NCI-H187 treated with DMSO at 0.1 percent for 48 hours (cell line): ENCODE measurements at regions not wholly inside any gene's neighbourhood (a gene's known extent, or its start where the extent isn't known, plus 50 kb on each side); places are given as distances from the start of the nearest gene placed in this dataset.
"Not testable (repeated sequence)": the region's sequence is repeated elsewhere in the genome, so short reads cannot be mapped to it uniquely, and the experiment has no call there.

Experiments used
- DNase-seq: peaks from one replicate; lab custom pipeline; 2025; lab: John Stamatoyannopoulos, UW

DNA sequence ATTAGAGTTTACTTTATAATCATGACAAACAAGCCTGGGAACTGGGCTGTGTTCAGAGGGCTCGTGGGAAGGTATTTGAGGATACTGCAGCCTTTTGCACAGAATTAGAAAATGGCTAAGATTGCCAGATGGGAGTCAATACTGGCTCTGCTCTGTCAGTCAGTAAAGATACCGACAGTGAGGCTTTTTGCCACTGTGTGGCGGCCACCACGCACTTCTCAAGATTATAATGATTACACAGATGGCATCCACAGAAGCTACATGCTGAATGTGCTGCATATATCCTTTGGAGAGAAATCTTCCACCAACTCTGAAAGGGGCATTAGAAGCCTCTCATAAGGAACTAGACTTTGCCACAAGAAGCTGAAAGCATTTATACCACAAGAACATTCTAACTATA is 213.4 kb upstream of the PTBP2 start:
- no peak for DNase-seq

DNA sequence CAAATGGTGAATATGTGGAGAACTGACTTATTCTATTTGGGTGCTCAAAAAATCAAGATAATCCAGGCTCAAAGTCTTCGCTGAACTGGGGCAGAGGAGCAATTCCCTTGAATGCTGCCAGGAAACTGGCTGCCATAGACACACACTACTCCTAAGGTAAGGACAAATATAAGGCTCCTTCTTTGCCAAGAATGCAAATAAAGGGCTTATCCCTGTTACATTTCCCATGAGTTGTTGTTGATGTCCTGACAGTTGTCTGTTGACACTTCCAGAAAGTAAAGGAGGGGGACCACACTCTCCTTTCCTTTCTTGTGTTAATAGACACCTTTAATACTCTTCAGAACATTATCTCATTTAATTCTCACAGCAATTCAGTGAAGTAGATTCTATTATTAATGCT is 212.2 kb upstream of the PTBP2 start:
- DNase-seq, result no peak

DNA sequence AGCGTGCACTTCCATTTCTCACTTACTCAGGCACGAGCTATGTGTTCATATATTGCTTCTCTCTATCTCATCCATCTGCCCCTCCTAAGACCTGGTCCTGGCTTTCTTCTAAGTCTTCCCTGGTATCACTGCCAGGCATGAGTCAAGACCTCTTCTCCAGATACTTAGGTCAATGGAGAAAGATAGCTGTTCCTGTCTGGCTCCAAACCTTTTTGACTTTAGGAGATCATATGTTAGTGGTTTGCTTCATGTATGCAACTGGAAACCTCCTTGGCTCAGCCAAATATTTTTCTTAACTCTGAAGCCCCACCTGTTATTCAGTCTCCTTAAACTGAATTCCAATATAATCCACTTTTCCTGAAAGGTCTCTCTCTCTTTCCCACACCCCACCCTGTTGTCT is 211.6 kb upstream of the PTBP2 start:
- DNase-seq, result no peak

DNA sequence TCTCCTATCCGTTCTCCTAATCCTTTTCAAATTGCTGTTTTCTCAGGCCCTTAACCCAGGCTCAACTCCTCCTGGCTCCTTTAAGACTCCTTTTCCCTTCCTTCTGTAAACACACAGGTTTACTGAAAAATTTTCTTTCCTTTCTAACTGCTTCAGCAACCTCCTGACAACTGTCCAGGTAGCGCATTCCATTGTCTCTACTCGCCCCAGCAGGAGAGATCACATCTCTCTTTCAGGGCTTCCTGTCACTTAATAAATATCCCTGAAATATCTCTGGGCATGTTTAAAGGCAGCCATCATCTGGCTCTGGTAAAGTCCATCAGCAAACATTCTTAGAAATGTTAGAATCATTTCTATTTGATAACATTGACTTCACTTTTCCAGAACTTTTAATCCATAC is 211.2 kb upstream of the PTBP2 start:
- DNase-seq, result no peak

DNA sequence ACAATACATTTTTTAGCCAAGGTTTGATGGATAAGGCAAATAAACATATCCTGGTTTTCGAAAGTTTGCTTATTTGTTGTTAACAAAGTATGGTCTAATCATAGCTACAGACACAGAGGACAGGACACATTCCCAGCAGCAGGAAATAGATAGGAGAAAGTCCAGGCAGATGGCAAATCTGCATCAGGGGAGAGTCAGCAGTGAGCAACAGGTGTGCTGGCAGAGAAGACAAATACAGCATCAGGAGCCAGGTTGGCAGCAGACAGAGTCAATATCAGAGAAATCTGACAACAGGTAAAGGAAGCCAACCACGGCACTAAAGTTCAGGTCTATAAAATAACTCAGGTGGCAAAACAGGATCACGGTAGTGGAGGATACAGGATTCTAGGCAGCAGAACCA is 210.7 kb upstream of the PTBP2 start:
- peak; percentile 2 for DNase-seq

DNA sequence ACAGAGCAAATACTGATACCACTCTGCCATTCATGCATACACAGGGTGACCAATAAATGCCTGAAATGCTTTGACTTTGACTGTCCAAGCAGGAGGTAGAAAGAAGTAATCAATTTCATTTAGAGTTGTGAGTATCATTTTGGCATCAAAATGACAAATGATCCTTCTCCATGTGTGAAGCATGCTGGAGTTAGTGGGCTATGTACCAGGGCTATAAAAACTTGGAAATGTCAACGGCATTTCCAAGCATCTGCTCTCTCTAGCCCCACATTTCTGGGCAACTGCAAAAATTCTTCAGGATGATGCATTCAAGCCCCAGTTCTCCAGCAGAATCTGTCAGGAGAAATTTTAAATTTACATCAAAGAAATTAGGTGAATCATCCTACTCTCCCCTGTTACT is 208.4 kb upstream of the PTBP2 start:
- no peak for DNase-seq

DNA sequence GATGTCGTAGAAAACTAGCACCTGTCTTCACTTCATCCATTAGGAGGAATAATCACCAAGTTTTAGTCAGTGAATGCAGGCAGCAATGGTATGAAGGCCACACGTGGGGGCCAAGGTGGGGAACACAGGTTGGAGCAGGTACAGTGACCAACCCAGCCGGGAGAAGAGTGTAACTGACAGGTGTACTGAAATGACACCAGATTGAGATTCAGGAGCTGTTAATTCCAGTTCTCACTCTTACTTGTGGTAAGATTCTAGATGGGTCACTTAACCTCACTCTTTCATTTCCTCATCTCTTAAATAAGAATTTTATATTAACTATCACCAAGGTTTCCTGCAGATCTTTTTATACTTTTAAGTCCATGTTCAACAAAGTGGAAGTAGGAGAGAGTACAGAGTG is 206.2 kb upstream of the PTBP2 start:
- no peak for DNase-seq

DNA sequence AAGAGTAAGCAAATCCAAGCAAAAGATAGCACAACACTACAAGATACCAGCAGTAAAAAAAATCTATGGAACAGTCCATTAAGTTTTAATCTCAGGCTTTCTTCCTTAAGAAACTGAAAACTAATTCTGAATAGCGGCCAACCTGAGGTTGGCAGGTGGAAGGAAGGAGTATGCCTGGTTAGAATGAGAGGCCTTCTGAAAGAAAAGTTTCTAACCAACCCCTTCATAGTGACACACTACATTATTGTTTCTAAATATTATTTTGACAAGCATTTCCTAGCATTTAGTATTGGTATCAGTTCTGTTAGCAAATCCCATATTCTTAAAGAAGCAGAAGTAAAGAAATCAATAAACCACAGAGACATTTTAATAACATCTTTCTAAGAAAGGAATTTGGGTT is 205.7 kb upstream of the PTBP2 start:
- DNase-seq, result no peak

DNA sequence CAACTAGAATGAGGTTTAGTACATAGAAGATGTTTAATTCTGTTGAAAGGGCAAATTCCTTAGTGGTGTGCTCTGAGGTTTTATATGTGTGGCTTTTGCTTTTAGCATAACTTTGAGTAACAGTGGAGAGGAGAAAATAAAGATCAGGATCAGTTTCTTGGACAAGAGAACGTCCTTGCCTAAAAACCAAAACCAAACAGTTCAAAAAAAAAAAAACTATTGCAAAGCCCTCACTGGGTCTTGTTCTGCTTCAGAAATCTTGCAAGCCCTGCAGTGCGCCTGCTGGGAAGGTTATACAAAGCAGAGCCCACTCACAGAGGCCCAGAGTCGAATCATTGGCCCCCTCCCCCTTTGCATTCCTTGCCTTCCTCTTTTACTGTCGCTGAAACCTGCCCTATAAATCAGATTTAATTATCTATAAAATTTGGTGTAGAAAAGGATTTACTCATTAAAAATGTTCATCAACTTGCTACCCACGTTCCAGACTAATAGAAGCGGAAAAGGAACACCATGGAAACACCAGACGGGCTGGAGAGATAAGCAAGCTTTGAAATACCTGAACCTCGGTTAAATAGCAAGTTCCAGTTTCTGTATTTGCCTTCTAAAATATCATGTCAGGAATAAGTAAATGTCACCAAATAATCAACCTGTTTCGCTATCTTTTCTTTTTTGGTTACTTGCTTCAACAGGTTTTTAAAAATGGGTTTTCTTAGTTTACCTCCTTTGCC is 201.6 kb upstream of the PTBP2 start:
- DNase-seq, result no peak

DNA sequence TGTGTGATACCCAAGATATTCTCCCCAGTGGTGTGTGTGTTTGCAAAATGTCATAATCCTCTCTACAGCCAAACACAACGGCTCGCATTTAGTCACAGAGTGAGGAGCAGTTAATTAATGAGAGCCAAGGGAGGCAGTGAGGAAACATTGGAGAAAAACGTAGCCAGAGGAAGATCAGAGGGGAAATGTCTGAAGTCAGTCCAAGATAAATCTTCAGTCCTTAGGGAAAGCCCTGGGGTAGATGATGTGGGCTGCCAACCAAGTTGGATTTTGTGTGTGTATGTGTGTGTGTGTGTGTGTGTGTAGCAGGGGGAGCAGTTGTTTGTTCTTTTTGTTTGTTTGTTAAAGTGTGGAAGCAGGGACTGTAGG is 201.0 kb upstream of the PTBP2 start:
- no peak for DNase-seq

DNA sequence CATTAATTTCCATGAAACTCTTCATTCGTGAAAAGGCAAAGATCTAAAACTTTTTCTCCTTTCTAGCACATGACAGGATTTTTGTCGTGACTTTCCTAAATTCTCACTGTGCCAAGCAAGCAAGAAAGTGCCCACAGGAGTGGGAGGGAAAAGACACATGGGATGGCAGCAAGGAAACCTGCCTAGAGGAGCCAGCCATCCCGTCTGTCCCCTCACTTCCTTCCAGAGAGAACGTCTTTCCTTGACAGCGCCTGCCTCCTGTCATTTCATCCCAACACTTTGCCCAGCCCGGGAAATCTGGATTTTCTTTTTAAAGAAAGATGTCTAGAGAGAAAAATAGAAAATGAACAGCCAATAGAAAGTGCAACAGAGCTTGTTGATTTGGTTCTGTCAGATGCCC is 200.6 kb upstream of the PTBP2 start:
- no peak for DNase-seq

DNA sequence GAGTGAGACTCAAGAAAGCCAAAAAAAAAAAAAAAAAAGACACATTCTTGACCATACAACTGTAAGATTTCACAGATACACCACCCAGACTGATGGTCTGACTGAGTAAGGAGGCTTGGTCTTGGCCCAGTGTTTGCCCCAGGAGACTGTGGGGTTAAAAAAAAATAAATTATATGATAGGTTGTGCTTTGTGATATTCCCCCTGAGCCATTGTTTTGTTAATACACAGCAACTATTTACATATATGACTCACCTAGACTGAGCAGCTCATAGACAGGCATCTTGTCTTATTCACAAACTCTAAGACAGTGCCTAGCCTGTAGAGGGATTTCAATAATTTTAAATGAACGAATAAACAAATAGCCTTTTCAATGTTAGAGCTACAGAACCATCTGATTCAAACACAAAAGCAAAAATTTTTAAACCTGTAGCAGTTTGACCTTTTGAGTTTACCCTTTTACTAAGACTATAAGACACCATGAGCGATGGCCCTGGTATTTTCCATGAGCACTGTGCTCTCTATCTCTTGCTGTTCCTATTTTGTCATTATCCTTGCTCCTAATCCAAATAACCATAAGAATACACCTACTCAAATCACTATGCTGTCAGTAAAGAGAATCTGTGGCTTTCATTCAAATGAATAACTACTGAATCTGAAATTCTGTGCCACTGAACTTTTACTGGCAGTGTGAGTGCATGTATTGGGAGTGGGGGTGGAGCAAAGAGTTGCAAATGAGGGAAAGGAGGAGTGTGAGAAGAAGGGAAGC is 199.4 kb upstream of the PTBP2 start:
- no peak for DNase-seq

DNA sequence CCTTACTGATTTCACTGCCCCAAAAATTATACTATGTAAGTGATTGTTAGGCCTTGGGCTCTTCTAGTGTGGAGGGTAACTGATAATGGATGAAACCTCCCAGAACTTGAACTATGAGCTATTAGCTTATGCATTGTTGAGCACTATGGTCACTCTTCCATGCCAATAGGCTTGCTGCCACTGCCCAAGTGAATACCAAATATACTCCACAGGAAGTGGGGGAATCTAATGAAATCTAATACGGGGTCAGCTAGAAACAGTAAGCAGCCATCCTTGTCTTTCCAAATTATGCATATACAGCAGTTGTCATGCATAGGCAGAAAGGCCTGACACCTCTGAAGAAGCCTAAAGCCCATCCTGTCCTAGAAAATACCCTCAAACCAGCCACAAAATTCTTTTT is 198.7 kb upstream of the PTBP2 start:
- no peak for DNase-seq

DNA sequence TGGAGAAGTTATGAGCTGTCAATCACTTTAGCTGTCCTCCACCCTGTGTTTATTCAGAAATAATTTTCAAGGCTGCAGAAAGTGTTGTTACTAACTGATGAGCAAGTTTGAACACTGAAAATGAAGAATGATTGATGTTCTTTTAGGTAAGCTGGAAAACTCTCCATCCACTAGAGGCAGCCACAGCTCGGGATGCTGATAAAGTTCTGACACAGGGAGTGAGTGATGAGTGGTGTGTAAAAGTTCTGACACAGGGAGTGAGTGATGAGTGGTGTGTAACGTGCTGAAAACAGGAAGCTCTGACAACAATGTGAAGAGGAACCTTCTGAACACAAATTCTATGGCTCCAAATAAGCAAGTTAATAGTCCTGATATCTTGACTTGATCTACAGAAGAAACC is 197.5 kb upstream of the PTBP2 start:
- DNase-seq, result no peak

DNA sequence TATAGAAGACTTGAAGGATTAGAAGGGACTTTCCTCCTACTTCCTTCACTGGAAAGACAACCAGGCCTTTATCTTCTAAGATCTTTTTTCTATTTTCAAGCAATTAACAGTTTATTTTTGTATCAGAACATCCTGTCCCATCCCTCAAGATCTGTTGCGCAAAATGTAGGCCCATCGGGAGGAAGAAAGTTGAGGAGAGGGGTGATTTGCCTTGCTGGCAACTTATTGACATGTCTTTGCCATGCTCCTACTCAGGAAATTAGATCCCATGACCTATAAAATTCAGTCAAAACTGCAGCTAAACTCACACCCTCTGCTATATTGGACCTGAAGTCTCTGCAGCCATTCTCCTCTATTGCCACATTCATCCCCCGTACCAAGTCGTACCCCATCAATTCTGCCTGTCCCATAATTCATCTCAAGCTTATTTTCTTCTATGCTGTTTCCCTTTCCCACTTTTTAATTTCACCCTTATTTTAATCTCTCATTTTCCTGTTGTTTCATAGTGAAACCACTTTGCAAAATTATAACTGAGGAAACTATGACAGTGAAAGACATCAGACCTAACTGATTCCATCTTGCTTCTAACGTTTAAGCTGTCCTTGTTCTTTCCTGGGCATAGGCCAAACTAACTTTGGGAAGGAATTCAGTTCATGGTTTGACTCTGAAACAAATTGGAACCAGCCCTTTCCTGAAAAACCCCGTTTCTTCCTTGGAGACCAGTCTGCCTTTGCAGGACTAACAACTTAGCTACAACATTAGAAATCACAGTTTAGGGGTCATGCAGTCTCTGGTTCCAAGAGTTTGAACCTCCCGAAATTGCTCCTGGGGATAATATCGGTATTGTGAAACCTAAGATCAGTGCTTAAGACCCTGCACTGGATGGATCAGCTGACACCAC is 195.7 kb upstream of the PTBP2 start:
- DNase-seq, result no peak

DNA sequence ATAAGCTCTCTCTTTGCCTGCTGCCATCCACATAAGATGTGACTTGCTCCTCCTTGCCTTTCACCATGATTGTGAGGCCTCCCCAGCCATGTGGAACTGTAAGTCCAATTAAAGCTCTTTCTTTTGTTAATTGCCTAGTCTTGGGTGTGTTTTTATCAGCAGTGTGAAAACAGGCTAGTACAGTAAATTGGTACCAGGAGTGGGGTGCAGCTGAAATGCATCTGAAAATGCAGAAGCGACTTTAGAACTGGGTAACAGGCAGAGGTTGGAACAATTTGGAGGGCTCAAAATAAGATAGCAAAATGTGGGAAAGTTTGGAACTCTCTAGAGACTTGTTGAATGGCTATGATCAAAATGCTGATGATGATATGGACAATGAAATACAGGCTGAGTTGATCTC is 192.9 kb upstream of the PTBP2 start:
- not testable (repeated sequence) for DNase-seq

DNA sequence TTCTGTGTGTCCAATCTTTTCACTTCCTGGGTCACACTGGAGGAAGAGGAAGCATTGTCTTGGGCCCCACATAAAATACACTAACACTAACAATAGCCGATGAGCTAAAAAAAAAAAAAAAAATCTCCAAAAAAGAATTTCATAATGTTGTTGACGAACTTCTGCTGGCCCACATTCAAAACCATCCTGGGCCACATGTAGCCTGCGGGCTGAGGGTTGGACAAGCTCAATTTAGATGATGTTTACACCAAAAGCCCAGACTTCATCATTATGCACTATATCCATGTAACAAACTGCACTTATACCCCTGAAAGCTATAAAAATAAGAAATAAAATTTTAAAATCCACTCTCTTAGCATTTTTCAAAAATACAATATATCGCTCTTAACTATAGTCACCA is 187.8 kb upstream of the PTBP2 start:
- no peak for DNase-seq

DNA sequence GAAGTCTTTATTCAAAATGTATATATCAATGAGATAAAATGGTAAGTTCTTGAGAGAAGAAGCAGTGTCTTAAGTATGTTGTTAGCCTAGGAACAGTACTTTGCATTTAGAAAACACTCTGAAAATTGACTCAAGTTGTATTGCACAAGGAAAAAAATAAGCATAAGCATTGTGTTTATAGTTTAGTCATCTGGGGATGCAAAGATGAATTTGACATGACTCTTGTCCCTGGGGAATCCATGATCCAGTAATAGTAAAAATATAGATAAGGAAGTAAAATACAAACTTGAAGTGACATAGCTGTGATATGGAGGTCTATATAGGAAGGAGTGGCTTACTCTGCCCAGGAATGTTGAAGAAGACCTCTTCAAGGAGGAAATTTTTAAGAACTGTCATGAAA is 185.0 kb upstream of the PTBP2 start:
- no peak for DNase-seq

DNA sequence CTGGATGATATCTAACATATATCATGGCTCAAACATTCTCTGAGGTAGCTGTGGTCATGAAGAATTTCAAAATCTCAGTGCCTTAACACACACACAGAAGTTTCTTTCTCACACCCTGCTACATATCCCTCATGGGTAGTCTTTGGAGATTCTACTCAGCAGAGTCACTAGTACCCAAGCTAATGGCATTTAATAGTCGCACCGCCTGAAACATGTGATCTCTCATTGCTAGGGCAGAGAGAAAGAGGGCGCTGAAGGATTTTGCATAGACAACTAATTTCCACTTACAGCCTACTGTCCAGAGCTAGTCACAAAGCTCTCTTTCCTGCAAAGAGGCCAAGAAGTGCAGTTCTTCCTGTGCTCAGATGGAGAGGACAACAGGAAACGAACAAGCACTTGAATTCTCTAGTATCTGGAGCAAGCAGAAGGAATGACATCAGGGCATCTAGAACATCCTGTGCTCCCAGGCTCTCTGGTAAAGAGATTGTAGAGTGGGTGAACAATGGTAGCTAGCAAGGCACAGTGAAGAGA is 183.4 kb upstream of the PTBP2 start:
- DNase-seq, result no peak

DNA sequence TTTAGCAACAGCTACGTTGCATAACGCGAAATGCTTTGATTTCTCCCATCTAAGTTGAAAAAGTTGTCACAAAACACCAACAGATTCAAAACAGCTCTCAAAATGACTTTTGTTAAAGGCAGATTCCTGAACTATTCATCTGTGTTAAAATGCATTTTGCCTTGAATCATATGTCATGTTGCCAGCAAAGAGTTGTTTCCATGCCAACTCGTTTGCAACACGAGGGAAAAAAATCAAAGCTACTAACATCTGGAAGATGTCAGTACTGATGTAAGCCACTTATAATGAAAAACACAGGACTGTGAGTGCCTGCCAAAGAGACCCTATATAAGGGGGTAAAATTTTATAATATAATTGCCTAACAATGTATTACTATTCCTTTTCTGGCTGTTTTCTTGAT is 182.7 kb upstream of the PTBP2 start:
- no peak for DNase-seq

DNA sequence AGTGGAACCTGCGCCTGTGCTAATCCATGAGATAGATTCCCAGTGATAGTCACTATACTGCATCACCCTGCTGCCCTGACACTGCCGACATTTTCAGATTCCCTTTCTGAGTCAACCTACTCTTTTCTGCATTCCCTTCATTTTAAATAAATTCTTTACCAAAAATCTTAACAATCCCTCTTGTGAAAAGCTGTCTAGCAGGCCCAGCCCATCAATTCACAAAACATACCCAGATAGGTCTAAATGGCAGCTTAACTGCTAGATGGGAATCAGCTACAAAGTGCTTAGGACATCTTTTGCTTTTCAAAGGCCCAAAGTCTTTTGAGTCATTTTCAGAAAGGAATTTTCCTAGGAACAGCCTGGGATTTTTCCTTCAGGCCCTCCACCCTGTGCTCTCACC is 180.1 kb upstream of the PTBP2 start:
- DNase-seq, result no peak

DNA sequence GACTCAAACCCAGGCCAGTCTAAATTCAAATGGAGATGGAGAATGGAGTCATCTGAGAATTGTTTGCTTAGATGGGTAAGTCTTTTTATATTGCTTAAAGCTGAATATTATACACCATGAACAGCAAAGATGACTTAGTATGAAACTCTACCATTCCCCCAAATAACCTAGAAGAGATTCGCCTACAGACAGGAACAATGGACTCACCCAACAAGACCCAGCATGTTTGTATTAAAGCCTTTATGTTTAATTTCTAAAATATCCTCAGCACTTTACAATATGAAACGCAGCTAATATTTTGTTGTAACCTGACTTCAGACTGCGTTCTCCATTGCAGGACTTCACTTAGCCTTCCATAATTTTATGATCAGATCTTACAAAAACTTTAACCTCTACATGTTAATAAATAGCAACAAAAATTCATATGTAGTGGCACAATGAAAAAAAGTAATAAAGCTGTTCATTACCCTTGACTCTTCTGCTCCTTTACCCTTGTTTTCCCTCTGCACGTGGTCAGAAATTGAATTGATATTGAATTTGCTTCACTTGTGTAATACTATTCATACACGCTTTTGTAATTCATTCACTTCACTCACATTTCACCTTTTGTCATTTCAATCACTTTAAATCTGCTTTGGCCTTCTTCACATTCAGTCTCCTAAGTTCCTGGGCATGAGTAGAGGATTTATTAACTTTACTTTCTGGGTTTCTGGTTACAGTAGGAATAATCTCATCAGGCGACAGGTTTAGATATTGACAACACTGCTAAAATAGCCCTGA is 177.3 kb upstream of the PTBP2 start:
- no peak for DNase-seq
